SK-N-SH treated with all-trans-retinoic acid at 6 μM for 48 hours (cell line): ENCODE measurements at regions not wholly inside any gene's neighbourhood (a gene's known extent, or its start where the extent isn't known, plus 50 kb on each side); places are given as distances from the start of the nearest gene placed in this dataset.

Experiments used
- ATAC-seq: fragments of 200-7000 bp; cut with Tn5 transposase; 3 replicates; pipeline ENCODE4 v1.9.1; 2020; ENCODE audit warnings: mild to moderate bottlenecking, moderate library complexity
- ARNTL ChIP-seq: fragments of 450-650 bp; formaldehyde crosslinking; IDR thresholded peaks from 2 replicates; pipeline ENCODE4 v1.5.0; 2020; ENCODE audit warnings: low read depth, mild to moderate bottlenecking, moderate library complexity, borderline replicate concordance
- BACH2 ChIP-seq: fragments of 250-450 bp; sonication (Bioruptor Pico); IDR thresholded peaks from 2 replicates; pipeline ENCODE4 v1.9.0; 2021; ENCODE audit warnings: mild to moderate bottlenecking, borderline replicate concordance
- CREB5 ChIP-seq: fragments of 250-450 bp; sonication (Bioruptor Pico); IDR thresholded peaks from 2 replicates; pipeline ENCODE4 v1.5.1; 2020; ENCODE audit warnings: low read depth, mild to moderate bottlenecking, moderate library complexity
- CSDC2 ChIP-seq: fragments of 250-450 bp; sonication (Bioruptor Pico); IDR thresholded peaks from 2 replicates; pipeline ENCODE4 v1.5.0; 2020; ENCODE audit warnings: mild to moderate bottlenecking, moderate library complexity
- CSRNP3 ChIP-seq: fragments of 250-450 bp; sonication (Bioruptor Pico); IDR thresholded peaks from 2 replicates; pipeline ENCODE4 v1.5.1; 2021; ENCODE audit warnings: mild to moderate bottlenecking, moderate library complexity
- ESRRG ChIP-seq: fragments of 250-450 bp; sonication (Bioruptor Pico); IDR thresholded peaks from 2 replicates; pipeline ENCODE4 v1.6.1; 2021; ENCODE audit warnings: mild to moderate bottlenecking
- GLIS3 ChIP-seq: fragments of 250-450 bp; sonication (Bioruptor Pico); IDR thresholded peaks from 2 replicates; pipeline ENCODE4 v1.5.0; 2020; ENCODE audit warnings: mild to moderate bottlenecking, moderate library complexity
- ISL1 ChIP-seq: fragments of 250-450 bp; sonication (Bioruptor Pico); IDR thresholded peaks from 2 replicates; pipeline ENCODE4 v2.1.2; 2022; ENCODE audit warnings: mild to moderate bottlenecking, moderate library complexity
- PATZ1 ChIP-seq: fragments of 250-450 bp; sonication (Bioruptor Pico); IDR thresholded peaks from 2 replicates; pipeline ENCODE4 v1.8.0; 2020; ENCODE audit warnings: mild to moderate bottlenecking, moderate library complexity, borderline replicate concordance
- POU6F1 ChIP-seq: fragments of 250-450 bp; sonication (Bioruptor Pico); IDR thresholded peaks from 2 replicates; pipeline ENCODE4 v1.8.0; 2021; ENCODE audit warnings: low read depth, mild to moderate bottlenecking, moderate library complexity, borderline replicate concordance
- PPARA ChIP-seq: fragments of 250-450 bp; sonication (Bioruptor Pico); IDR thresholded peaks from 2 replicates; pipeline ENCODE4 v1.5.0; 2020; ENCODE audit warnings: mild to moderate bottlenecking, borderline replicate concordance
- RARB ChIP-seq: fragments of 250-450 bp; sonication (Bioruptor Pico); IDR thresholded peaks from 2 replicates; pipeline ENCODE4 v1.8.0; 2021; ENCODE audit warnings: mild to moderate bottlenecking, moderate library complexity
- SNAI2 ChIP-seq: fragments of 250-450 bp; sonication (Bioruptor Pico); IDR thresholded peaks from 2 replicates; pipeline ENCODE4 v1.5.0; 2020; ENCODE audit warnings: mild to moderate bottlenecking, moderate library complexity
- TCF4 ChIP-seq: fragments of 250-450 bp; sonication (Bioruptor Pico); IDR thresholded peaks from 2 replicates; pipeline ENCODE4 v1.8.0; 2021; ENCODE audit warnings: mild to moderate bottlenecking, moderate library complexity, borderline replicate concordance
- TOX ChIP-seq: fragments of 250-450 bp; sonication (Bioruptor Pico); IDR thresholded peaks from 2 replicates; pipeline ENCODE4 v1.8.0; 2021; ENCODE audit warnings: mild to moderate bottlenecking, moderate library complexity, borderline replicate concordance
- TSHZ2 ChIP-seq: fragments of 250-450 bp; sonication (Bioruptor Pico); IDR thresholded peaks from 2 replicates; pipeline ENCODE4 v1.5.0; 2020; ENCODE audit warnings: mild to moderate bottlenecking, moderate library complexity
- ZFP30 ChIP-seq: fragments of 450-650 bp; formaldehyde crosslinking; IDR thresholded peaks from 2 replicates; pipeline ENCODE4 v1.5.0; 2022; ENCODE audit warnings: mild to moderate bottlenecking, moderate library complexity
- ZNF565 ChIP-seq: fragments of 450-650 bp; formaldehyde crosslinking; conservative IDR thresholded peaks from 2 replicates; pipeline ENCODE4 v1.5.0; 2020; ENCODE audit warnings: low read depth, mild to moderate bottlenecking, moderate library complexity
- ZNF70 ChIP-seq: fragments of 450-650 bp; formaldehyde crosslinking; IDR thresholded peaks from 2 replicates; pipeline ENCODE4 v1.5.0; 2020; ENCODE audit warnings: mild to moderate bottlenecking, moderate library complexity
- ZNF8 ChIP-seq: fragments of 450-650 bp; formaldehyde crosslinking; IDR thresholded peaks from 2 replicates; pipeline ENCODE4 v1.5.0; 2020; ENCODE audit warnings: mild to moderate bottlenecking, moderate library complexity

- no peak for ATAC-seq
- TF ChIP-seq PPARA = no peak
- TF ChIP-seq RARB (CRISPR knock-in tag) = no peak
- no peak for TF ChIP-seq TOX (CRISPR knock-in tag)
- TF ChIP-seq GLIS3 (CRISPR knock-in tag) = no peak
- TF ChIP-seq ESRRG (CRISPR knock-in tag) = no peak
- TF ChIP-seq ARNTL (CRISPR knock-in tag) = no peak
- no peak for TF ChIP-seq ZFP30
- TF ChIP-seq BACH2 (CRISPR knock-in tag) = no peak
- no peak for TF ChIP-seq ZNF70
- TF ChIP-seq PATZ1 (CRISPR knock-in tag) = no peak
- no peak for TF ChIP-seq CSDC2 (CRISPR knock-in tag)
- TF ChIP-seq ZNF8 (CRISPR knock-in tag) = no peak
These were observed 402.4 kb upstream of the PDZRN3 start for GRCh38 chr3:74027121-74027520.

- no peak for ATAC-seq
- TF ChIP-seq TSHZ2 (CRISPR knock-in tag) (no peak), PATZ1 (CRISPR knock-in tag) (no peak), RARB (CRISPR knock-in tag) (no peak), ZNF8 (CRISPR knock-in tag) (no peak), ZNF565 (CRISPR knock-in tag) (no peak), ESRRG (CRISPR knock-in tag) (no peak), BACH2 (CRISPR knock-in tag) (no peak), CSDC2 (CRISPR knock-in tag) (no peak), ZNF70 (no peak), ISL1 (CRISPR knock-in tag) (no peak), ZFP30 (no peak), SNAI2 (CRISPR knock-in tag) (no peak), CSRNP3 (no peak)
These were observed 398.7 kb upstream of the PDZRN3 start for GRCh38 chr3:74023395-74023794.

- no peak for TF ChIP-seq ARNTL (CRISPR knock-in tag)
- no peak for TF ChIP-seq TCF4
- no peak for TF ChIP-seq CREB5 (CRISPR knock-in tag)
- TF ChIP-seq ZNF8 (CRISPR knock-in tag) = no peak
- TF ChIP-seq ZFP30 = no peak
- no peak for TF ChIP-seq RARB (CRISPR knock-in tag)
- TF ChIP-seq CSDC2 (CRISPR knock-in tag) = no peak
- no peak for TF ChIP-seq POU6F1 (CRISPR knock-in tag)
- TF ChIP-seq SNAI2 (CRISPR knock-in tag) = no peak
- TF ChIP-seq TOX (CRISPR knock-in tag) = no peak
- TF ChIP-seq, all 23 proteins: peak for 0
These were observed 396.7 kb upstream of the PDZRN3 start for GRCh38 chr3:74021449-74021848.

More at GRCh38 chr3:74021449-74021848, 396.7 kb upstream of the PDZRN3 start:
- ATAC-seq = no peak
